Mesenchymal stem cell (in vitro differentiated cells and primary cell): ENCODE measurements at regions not wholly inside any gene's neighbourhood (a gene's known extent, or its start where the extent isn't known, plus 50 kb on each side); places are given as distances from the start of the nearest gene placed in this dataset.
A peak's percentile ranks its signal among the peaks of the same experiment; 100 is the strongest.

Experiments
- DNase-seq: peaks from one replicate; pipeline ENCODE4 v3.0.0-alpha.2; 2013
- H2AFZ ChIP-seq: one replicate; pipeline ENCODE4 v1.6.1; 2013; ENCODE audit warnings: low read depth, mild to moderate bottlenecking, control low read depth, inconsistent platforms, low read length, moderate library complexity
- H2AK5ac ChIP-seq: 2 replicates; pipeline ENCODE4 v1.6.1; 2013; ENCODE audit warnings: low read length, moderate library complexity, mild to moderate bottlenecking, inconsistent platforms; ENCODE audit not compliant: severe bottlenecking
- H2BK120ac ChIP-seq: one replicate; pipeline ENCODE4 v1.6.1; 2013; ENCODE audit warnings: low read depth, mild to moderate bottlenecking, inconsistent platforms, low read length, moderate library complexity
- H2BK12ac ChIP-seq, 2 experiments: one replicate each; pipeline ENCODE4 v1.6.1; 2013; ENCODE audit warnings: inconsistent platforms in 2 of 2, low read length in 2 of 2, mild to moderate bottlenecking in 2 of 2, moderate library complexity in 2 of 2, control low read depth in 1 of 2
- H2BK15ac ChIP-seq: one replicate; pipeline ENCODE4 v1.6.1; 2013; ENCODE audit warnings: mild to moderate bottlenecking, low read depth, inconsistent platforms; ENCODE audit not compliant: poor library complexity, severe bottlenecking
- H2BK5ac ChIP-seq: 2 replicates; pipeline ENCODE4 v1.6.1; 2013; ENCODE audit warnings: low read depth, mild to moderate bottlenecking, low read length, control low read depth, inconsistent platforms; ENCODE audit not compliant: poor library complexity, severe bottlenecking
- H3K14ac ChIP-seq, 2 experiments: one replicate each; pipeline ENCODE4 v1.6.1; 2013; ENCODE audit warnings: inconsistent platforms in 2 of 2, low read length in 2 of 2, control low read depth in 1 of 2, mild to moderate bottlenecking in 1 of 2, moderate library complexity in 1 of 2
- H3K18ac ChIP-seq, 2 experiments: one replicate each; pipeline ENCODE4 v1.6.1; 2013; ENCODE audit warnings: inconsistent platforms in 2 of 2, low read length in 2 of 2, control low read depth in 1 of 2, low read depth in 1 of 2, mild to moderate bottlenecking in 1 of 2
- H3K23ac ChIP-seq, 2 experiments: one replicate each; pipeline ENCODE4 v1.6.1; 2013; ENCODE audit warnings: inconsistent platforms in 2 of 2, low read length in 2 of 2, mild to moderate bottlenecking in 2 of 2, moderate library complexity in 2 of 2, control low read depth in 1 of 2
- H3K27ac ChIP-seq: 2 replicates; pipeline ENCODE4 v1.5.1; 2013; ENCODE audit warnings: mild to moderate bottlenecking, moderate library complexity, low read length, control low read depth, inconsistent platforms; ENCODE audit not compliant: poor library complexity, severe bottlenecking
- H3K27me3 ChIP-seq, 2 experiments: 2 replicates each; pipeline versions ENCODE4 v1.6.1 to v1.7.0; 2013; ENCODE audit warnings: low read length in 2 of 2, mild to moderate bottlenecking in 2 of 2, moderate library complexity in 2 of 2, control low read depth in 1 of 2, inconsistent platforms in 1 of 2; ENCODE audit not compliant: control insufficient read depth in 1 of 2, insufficient read depth in 1 of 2
- H3K36me3 ChIP-seq, 2 experiments: 2 replicates each; pipeline versions ENCODE4 v1.6.1 to v1.7.0; 2013; ENCODE audit warnings: low read length in 2 of 2, control low read depth in 1 of 2, inconsistent platforms in 1 of 2, low read depth in 1 of 2, mild to moderate bottlenecking in 1 of 2; ENCODE audit not compliant: insufficient read depth in 2 of 2, control insufficient read depth in 1 of 2
- H3K4ac ChIP-seq, 2 experiments: one replicate each; pipeline ENCODE4 v1.6.1; 2013; ENCODE audit warnings: inconsistent platforms in 2 of 2, low read length in 2 of 2, mild to moderate bottlenecking in 2 of 2, moderate library complexity in 2 of 2, control low read depth in 1 of 2, low read depth in 1 of 2
- H3K4me1 ChIP-seq: 2 replicates; pipeline ENCODE4 v1.6.1; 2013; ENCODE audit warnings: low read depth, low read length, control low read depth; ENCODE audit not compliant: control insufficient read depth, insufficient read depth
- H3K4me2 ChIP-seq: 2 replicates; pipeline ENCODE4 v1.6.1; 2013; ENCODE audit warnings: low read length, mild to moderate bottlenecking, inconsistent platforms; ENCODE audit not compliant: poor library complexity, severe bottlenecking
- H3K4me3 ChIP-seq, 2 experiments: 2 replicates each; pipeline versions ENCODE4 v1.5.1 to v1.7.0; 2013; ENCODE audit warnings: low read length in 2 of 2, mild to moderate bottlenecking in 2 of 2, control low read depth in 1 of 2, low read depth in 1 of 2; ENCODE audit not compliant: insufficient read depth in 1 of 2
- H3K79me1 ChIP-seq: replicated peaks from 2 replicates; pipeline ENCODE4 v1.6.1; 2013; ENCODE audit warnings: mild to moderate bottlenecking, control low read depth, low read length, inconsistent platforms; ENCODE audit not compliant: poor library complexity, severe bottlenecking
- H3K9ac ChIP-seq: 2 replicates; pipeline ENCODE4 v1.7.0; 2013; ENCODE audit warnings: mild to moderate bottlenecking, low read length, moderate library complexity
- H3K9me3 ChIP-seq: 2 replicates; pipeline ENCODE4 v1.7.0; 2013; ENCODE audit warnings: mild to moderate bottlenecking, low read length; ENCODE audit not compliant: control insufficient read depth
- H4K8ac ChIP-seq: one replicate; pipeline ENCODE4 v1.6.1; 2013; ENCODE audit warnings: inconsistent platforms, mild to moderate bottlenecking, low read length, moderate library complexity
- H4K91ac ChIP-seq: one replicate; pipeline ENCODE4 v1.6.1; 2013; ENCODE audit warnings: mild to moderate bottlenecking, low read length, inconsistent platforms
- WGBS: methylation state at CpG from one replicate; pipeline ENCODE4 v1.1.7; 2013; ENCODE audit warnings: mixed read lengths; 5-methylcytosine and 5-hydroxymethylcytosine counted together

GRCh38 chr4:138832563-138832962 is 183.0 kb upstream of the NOCT start:
- Histone ChIP-seq H2BK15ac (no peak overlapping the region), H2BK12ac (no peak overlapping the region), H3K79me1 (no peaks in the 10 kb centered on the region), H3K9ac (no peak overlapping the region), H2BK5ac (no peak overlapping the region), H3K9me3 (no peaks in the 10 kb centered on the region), H3K4ac (no peak overlapping the region), H3K23ac (no peak overlapping the region), H3K4me2 (no peak overlapping the region), H3K18ac (no peak overlapping the region), H2AFZ (no peak overlapping the region), H3K36me3 (no peaks in the 10 kb centered on the region), H3K4me1 (peaks cover 8% of the 10 kb centered on the region), H3K27me3 (no peaks in the 10 kb centered on the region), H2AK5ac (peak overlapping the region; percentile 35), H4K8ac (no peak overlapping the region), H4K91ac (no peak overlapping the region), H3K4me3 (no peak overlapping the region), H3K14ac (no peak overlapping the region), H3K27ac (no peak overlapping the region), H2BK120ac (no peak overlapping the region)
- WGBS: no CpG with 5 or more reads among the region's 1 CpG
- DNase-seq: no peak

GRCh38 chr4:138831948-138832347 is 183.6 kb upstream of the NOCT start:
- peak overlapping the region; percentile 14 for H2AK5ac ChIP-seq
- H2BK12ac ChIP-seq: no peak overlapping the region
- no peak overlapping the region for H2BK15ac ChIP-seq
- 32% methylated on average over 2 of the region's 2 CpGs for WGBS
- no peaks in the 10 kb centered on the region for H3K36me3 ChIP-seq
- no peak overlapping the region for H2BK120ac ChIP-seq
- H4K8ac ChIP-seq: no peak overlapping the region
- H3K4ac ChIP-seq: no peak overlapping the region
- H4K91ac ChIP-seq: no peak overlapping the region
- H3K79me1 ChIP-seq: no peaks in the 10 kb centered on the region
- no peak overlapping the region for H3K4me3 ChIP-seq
- DNase-seq: no peak
- no peaks in the 10 kb centered on the region for H3K9me3 ChIP-seq
- no peak overlapping the region for H2BK5ac ChIP-seq
- no peak overlapping the region for H3K14ac ChIP-seq
- no peak overlapping the region for H3K9ac ChIP-seq
- H2AFZ ChIP-seq: no peak overlapping the region
- no peaks in the 10 kb centered on the region for H3K27me3 ChIP-seq
- no peak overlapping the region for H3K18ac ChIP-seq
- no peak overlapping the region for H3K27ac ChIP-seq
- peaks cover 8% of the 10 kb centered on the region for H3K4me1 ChIP-seq
- no peak overlapping the region for H3K4me2 ChIP-seq
- no peak overlapping the region for H3K23ac ChIP-seq

- Histone ChIP-seq H3K4me2 (no peak overlapping the region), H3K27me3 (no peaks in the 10 kb centered on the region), H3K4ac (no peak overlapping the region), H2BK5ac (no peak overlapping the region), H2BK12ac (no peak overlapping the region), H4K91ac (no peak overlapping the region), H3K9ac (no peak overlapping the region), H3K4me1 (peaks cover 4% of the 10 kb centered on the region), H2BK120ac (no peak overlapping the region), H3K36me3 (no peaks in the 10 kb centered on the region), H4K8ac (no peak overlapping the region), H3K23ac (no peak overlapping the region), H3K9me3 (no peaks in the 10 kb centered on the region), H2BK15ac (no peak overlapping the region), H3K4me3 (no peak overlapping the region), H3K79me1 (no peaks in the 10 kb centered on the region), H2AK5ac (no peak overlapping the region), H3K18ac (no peak overlapping the region), H2AFZ (no peak overlapping the region), H3K27ac (no peak overlapping the region), H3K14ac (no peak overlapping the region)
- DNase-seq: no peak
- WGBS: 100% methylated on average over 1 of the region's 1 CpG
Measured at GRCh38 chr4:138828926-138829325, 186.7 kb upstream of the NOCT start.

- no peak overlapping the region for H3K9ac ChIP-seq
- H3K36me3 ChIP-seq: no peaks in the 10 kb centered on the region
- 43% methylated on average over 2 of the region's 2 CpGs for WGBS
- no peak overlapping the region for H3K14ac ChIP-seq
- no peaks in the 10 kb centered on the region for H3K27me3 ChIP-seq
- H3K79me1 ChIP-seq: no peaks in the 10 kb centered on the region
- H2BK15ac ChIP-seq: no peak overlapping the region
- no peak overlapping the region for H2AK5ac ChIP-seq
- no peak overlapping the region for H3K18ac ChIP-seq
- no peak overlapping the region for H3K27ac ChIP-seq
- H2AFZ ChIP-seq: no peak overlapping the region
- no peaks in the 10 kb centered on the region for H3K4me1 ChIP-seq
- H2BK5ac ChIP-seq: no peak overlapping the region
- no peak overlapping the region for H3K4ac ChIP-seq
- no peak overlapping the region for H3K23ac ChIP-seq
- no peaks in the 10 kb centered on the region for H3K9me3 ChIP-seq
- no peak overlapping the region for H4K91ac ChIP-seq
- no peak for DNase-seq
- no peak overlapping the region for H3K4me3 ChIP-seq
- no peak overlapping the region for H2BK12ac ChIP-seq
- no peak overlapping the region for H3K4me2 ChIP-seq
- H4K8ac ChIP-seq: no peak overlapping the region
- no peak overlapping the region for H2BK120ac ChIP-seq
Measured at GRCh38 chr4:138826754-138827153, 188.8 kb upstream of the NOCT start.
